Mucosa of descending colon (tissue), 3 donors: ENCODE measurements at regions not wholly inside any gene's neighbourhood (a gene's known extent, or its start where the extent isn't known, plus 50 kb on each side); places are given as distances from the start of the nearest gene placed in this dataset.

Experiments used
- ATAC-seq: fragments of 200-7000 bp; cut with Tn5 transposase; one replicate; pipeline ENCODE4 v1.9.1; 2020; ENCODE audit warnings: mild to moderate bottlenecking, moderate library complexity
- DNase-seq, 3 donors: peaks; one replicate each; pipeline ENCODE4 v3.0.0-alpha.2; 2020
- H3K36me3 ChIP-seq: fragments of 200-600 bp; one replicate; pipeline ENCODE4 v1.8.0; 2021; ENCODE audit warnings: low read depth, mild to moderate bottlenecking
- H3K4me1 ChIP-seq: fragments of 200-600 bp; one replicate; pipeline ENCODE4 v1.8.0; 2021; ENCODE audit warnings: low read depth, mild to moderate bottlenecking
- H3K4me3 ChIP-seq: fragments of 200-600 bp; one replicate; pipeline ENCODE4 v1.8.0; 2021; ENCODE audit warnings: mild to moderate bottlenecking
- H3K9me3 ChIP-seq: fragments of 200-600 bp; one replicate; pipeline ENCODE4 v1.8.0; 2021; ENCODE audit warnings: mild to moderate bottlenecking
- intact Hi-C, 2 donors: fragments of 100-400 bp; cut with DNase I in 1 of 2; cut with micrococcal nuclease in 1 of 2; formaldehyde crosslinking; loops; one replicate each; pipeline versions ENCODE4 v1.11.0 to v1.11.1; 2022; cut with DNase I, micrococcal nuclease
- TF ChIP-seq, protein P1 (sequence below): fragments of 200-600 bp; IDR thresholded peaks from one replicate; pipeline ENCODE4 v1.8.0; 2022; ENCODE audit warnings: antibody characterized with exemption, mild to moderate bottlenecking
- donor health status: DM: no; HTN: no; CAD: no; lungs with moderate emphysema.
- donor health status: DM: no; HTN: no; CAD: no.
- donor health status: DM: no; HTN: yes; CAD: no.

DNA sequence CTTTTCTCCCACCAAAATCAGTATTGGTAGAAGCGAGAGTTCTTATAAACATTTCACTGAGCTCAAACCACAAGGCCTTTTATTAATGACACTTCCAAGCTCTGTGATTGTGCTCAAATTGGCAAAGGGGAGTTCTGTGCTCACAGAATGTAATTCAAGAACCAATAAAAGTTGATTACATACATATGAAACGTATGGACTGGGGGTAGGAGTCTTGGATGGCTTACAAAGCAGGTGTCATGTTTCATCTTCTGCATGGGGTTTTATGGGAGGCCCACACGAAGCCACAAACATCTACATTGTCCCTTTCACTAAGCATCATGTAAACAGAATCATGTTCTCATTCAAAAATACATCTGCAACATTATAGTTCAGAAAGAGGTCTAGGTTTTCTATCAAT, 828.3 kb downstream of the VRK1 start:
- ATAC-seq (no peak), DNase-seq (no peak)
- Histone ChIP-seq H3K36me3 (no peaks in the 10 kb centered on the region), H3K4me1 (no peaks in the 10 kb centered on the region), H3K4me3 (no peak overlapping the region), H3K9me3 (no peaks in the 10 kb centered on the region)
- TF ChIP-seq, protein P1, sequence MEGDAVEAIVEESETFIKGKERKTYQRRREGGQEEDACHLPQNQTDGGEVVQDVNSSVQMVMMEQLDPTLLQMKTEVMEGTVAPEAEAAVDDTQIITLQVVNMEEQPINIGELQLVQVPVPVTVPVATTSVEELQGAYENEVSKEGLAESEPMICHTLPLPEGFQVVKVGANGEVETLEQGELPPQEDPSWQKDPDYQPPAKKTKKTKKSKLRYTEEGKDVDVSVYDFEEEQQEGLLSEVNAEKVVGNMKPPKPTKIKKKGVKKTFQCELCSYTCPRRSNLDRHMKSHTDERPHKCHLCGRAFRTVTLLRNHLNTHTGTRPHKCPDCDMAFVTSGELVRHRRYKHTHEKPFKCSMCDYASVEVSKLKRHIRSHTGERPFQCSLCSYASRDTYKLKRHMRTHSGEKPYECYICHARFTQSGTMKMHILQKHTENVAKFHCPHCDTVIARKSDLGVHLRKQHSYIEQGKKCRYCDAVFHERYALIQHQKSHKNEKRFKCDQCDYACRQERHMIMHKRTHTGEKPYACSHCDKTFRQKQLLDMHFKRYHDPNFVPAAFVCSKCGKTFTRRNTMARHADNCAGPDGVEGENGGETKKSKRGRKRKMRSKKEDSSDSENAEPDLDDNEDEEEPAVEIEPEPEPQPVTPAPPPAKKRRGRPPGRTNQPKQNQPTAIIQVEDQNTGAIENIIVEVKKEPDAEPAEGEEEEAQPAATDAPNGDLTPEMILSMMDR = no peak
- intact Hi-C loops = no loop called here

DNA sequence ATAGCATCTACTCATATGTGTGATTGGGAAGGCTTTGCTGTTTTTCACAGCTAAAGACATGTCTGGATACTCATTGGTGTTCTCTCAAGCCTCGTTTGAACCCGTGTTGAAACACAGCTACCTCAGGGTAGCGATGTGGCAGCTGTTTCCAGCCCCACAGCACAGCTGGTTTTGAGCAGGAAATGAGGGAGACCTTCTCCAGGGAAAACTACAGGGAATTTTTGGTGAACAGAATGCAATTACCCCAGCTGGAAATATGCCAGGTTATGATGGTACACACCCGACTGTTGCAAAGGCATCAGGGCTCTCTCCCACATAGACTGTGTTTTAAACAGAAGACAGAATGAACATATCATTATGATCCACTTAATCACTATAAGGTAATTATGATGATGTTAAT, 828.9 kb downstream of the VRK1 start:
- intact Hi-C loops = no loop called here
- no peak for ATAC-seq
- Histone ChIP-seq H3K36me3 (no peaks in the 10 kb centered on the region), H3K4me1 (no peaks in the 10 kb centered on the region), H3K9me3 (no peaks in the 10 kb centered on the region), H3K4me3 (no peak overlapping the region)
- TF ChIP-seq, protein P1 = no peak
- no peak for DNase-seq

DNA sequence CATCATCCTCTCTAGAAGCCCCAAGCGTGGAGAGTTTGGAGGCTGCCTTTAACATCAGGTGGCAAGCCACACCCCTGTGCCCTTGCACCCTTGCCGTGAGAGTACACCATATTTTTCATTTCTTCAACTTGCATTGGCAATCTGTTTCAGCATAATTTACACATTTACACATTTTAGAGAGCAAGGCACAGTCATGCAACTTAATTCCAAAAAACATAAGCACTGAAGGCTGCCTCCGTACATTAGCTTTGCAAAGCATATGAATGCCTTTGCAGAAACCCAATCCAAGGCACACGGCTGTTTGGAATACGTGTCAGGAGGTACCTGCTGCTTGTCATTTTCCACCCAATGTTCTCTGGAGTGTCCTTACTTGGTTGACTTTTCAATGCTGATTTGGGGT, 833.1 kb downstream of the VRK1 start:
- ATAC-seq (no peak), DNase-seq (no peak)
- Histone ChIP-seq H3K4me1 (no peaks in the 10 kb centered on the region), H3K4me3 (no peak overlapping the region), H3K9me3 (no peaks in the 10 kb centered on the region), H3K36me3 (no peaks in the 10 kb centered on the region)
- intact Hi-C loops = no loop called here
- TF ChIP-seq, protein P1 = no peak

DNA sequence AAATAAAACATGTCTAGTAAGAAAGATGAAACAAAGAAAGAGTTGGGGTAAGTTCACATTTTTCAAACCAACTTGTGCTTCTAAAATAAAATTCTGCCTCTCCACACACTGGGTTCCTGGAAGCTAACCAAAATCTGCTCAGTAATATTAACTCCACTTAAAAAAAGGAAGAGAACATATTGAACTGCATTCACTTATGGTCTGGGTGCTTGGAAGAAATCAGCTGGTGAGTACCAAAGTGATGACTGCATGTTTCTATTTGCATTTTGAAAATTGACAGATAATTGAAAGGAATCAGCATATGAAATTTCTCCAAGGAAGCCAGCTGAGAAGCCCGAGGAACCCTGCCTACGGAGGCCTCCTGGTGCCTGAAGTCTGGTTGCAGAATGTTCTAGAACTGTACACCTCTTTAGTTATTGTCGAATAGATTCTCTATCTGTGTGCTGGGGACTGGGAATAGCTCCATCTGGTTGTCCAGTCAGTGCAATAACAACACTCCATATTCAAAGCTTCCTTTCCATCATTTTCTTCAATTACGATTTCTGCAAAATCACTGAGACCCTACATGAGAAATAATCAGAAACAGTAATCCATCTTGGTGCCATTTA, 836.1 kb downstream of the VRK1 start:
- no peaks in the 10 kb centered on the region for H3K36me3 ChIP-seq
- ATAC-seq (no peak), DNase-seq (no peak)
- H3K4me3 ChIP-seq = no peak overlapping the region
- no peaks in the 10 kb centered on the region for H3K4me1 ChIP-seq
- intact Hi-C loops = no loop called here
- TF ChIP-seq, protein P1 = no peak
- H3K9me3 ChIP-seq = no peaks in the 10 kb centered on the region

DNA sequence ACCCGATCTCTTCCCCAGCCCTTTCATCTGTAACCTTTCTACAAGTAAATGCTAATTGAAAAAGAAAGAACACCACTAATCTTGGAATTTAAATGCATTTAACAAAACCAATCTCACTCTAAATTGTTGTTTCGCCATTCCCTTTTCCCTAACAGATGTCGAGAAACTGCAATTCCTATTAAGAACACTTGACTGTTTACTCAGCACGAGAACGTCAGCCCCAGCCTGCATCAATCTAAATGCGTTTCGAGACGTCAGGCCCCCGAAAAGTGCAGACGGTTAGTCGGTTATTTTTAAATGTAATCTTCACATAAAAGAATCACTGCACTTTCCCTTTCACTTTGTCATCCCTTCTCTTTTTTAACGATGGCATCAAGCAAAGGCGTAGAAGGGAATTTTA, 837.6 kb downstream of the VRK1 start:
- TF ChIP-seq, protein P1 = no peak
- H3K4me1 ChIP-seq = no peaks in the 10 kb centered on the region
- H3K9me3 ChIP-seq = no peaks in the 10 kb centered on the region
- DNase-seq (no peak), ATAC-seq (no peak)
- intact Hi-C loops = no loop called here
- H3K36me3 ChIP-seq = no peaks in the 10 kb centered on the region
- no peak overlapping the region for H3K4me3 ChIP-seq

DNA sequence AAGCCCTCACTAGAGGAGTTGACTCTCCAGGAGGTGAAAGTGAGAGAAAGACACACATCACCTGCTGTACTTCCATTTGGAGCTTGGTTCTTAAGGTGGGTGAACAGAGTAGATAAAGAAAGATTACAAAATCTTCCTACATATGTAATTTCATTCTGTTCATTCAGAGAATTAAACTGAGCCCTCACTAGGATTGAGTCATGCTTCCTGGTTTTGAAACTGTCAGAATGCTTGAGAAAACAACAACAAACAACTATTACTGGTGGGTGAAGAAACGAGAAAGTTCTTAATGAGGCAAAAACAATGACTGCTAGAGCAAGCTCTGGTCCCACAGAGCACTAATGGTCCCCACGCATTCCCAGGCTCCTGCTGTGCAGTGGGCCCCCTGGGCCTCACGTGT, 841.7 kb downstream of the VRK1 start:
- Histone ChIP-seq H3K9me3 (no peaks in the 10 kb centered on the region), H3K4me3 (no peak overlapping the region), H3K4me1 (no peaks in the 10 kb centered on the region), H3K36me3 (no peaks in the 10 kb centered on the region)
- DNase-seq = no peak
- TF ChIP-seq, protein P1 = no peak
- ATAC-seq = no peak
- intact Hi-C loops = no loop called here
